NOMO-1 (cell line): ENCODE measurements at regions not wholly inside any gene's neighbourhood (a gene's known extent, or its start where the extent isn't known, plus 50 kb on each side); places are given as distances from the start of the nearest gene placed in this dataset.
A peak's percentile ranks its signal among the peaks of the same experiment; 100 is the strongest.
"Not testable (repeated sequence)": the region's sequence is repeated elsewhere in the genome, so short reads cannot be mapped to it uniquely, and the experiment has no call there.

Experiments used
- DNase-seq, 2 experiments: peaks; one replicate each; lab custom pipeline; 2025; ENCODE audit not compliant: unreplicated experiment in 2 of 2; lab: John Stamatoyannopoulos, UW

DNA sequence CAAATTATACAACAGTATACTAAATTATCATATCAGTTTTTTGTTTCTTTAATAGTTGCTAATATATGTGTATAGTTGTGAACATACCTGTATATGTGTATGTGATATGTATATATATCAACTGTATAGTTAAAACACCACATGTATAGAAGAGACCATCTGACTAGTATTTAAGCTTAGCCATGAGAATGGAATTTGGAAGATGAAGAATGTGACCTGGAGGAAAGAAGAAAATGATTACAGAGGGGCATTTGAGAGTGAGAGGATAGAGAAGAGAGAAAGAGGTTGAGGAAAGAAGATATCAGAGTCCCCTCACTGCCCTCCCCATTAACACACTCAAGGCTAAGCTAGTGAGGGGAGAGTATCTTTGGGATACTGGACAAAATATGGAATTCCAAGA lies 335.9 kb downstream of the BCKDHB start:
- DNase-seq, result no peak

DNA sequence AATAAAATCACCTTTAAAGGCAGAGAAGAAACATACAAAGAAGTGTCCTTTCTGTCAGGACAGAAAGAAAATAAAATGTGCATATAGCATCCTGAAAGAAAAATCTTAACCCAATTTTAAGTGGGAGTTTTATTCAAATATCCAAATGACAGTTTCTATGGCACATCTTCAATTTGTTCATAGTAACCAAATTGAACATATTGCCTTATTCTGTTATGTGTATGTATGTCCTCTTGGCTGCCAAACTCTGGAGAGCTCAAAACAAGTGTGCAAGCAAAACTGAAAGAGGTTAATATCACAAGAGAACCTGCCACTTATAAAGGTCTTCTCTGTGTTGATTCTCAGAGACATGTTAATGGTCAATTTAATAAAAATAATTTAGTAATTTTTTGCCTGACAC lies 334.7 kb downstream of the BCKDHB start:
- no peak for DNase-seq

DNA sequence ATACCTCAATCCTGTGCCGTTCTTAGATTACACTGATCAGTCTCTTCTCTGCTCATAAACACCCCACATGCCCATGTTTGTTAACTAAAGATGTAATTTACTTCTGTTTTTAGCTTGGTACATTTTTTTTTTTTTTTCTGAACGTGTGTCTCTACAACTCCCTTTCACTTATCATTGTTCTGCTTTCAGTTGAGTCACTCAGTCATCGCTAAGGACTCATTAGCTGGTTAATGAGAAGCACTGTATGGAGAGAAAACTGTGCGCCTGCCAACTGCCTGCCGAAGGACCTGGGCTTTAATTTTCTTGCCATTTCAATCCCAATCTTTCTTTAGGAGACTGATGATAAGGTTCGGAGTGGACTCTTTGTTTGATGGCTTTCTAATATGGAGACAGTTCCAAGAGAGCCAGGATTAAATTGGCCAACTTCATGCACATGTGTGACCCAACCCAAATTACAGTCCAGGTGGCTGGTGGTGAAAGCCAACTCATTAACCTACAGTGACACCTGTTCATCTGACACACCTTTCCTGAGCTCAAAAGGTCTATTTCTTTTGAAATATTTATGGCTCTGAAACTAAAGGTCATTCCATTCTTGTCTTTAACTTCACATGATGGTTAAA lies 334.1 kb downstream of the BCKDHB start:
- no peak for DNase-seq

- DNase-seq, result no peak
Measured at GRCh38 chr6:80439721-80440470, 333.4 kb downstream of the BCKDHB start.

GRCh38 chr6:80438772-80439171 lies 332.3 kb downstream of the BCKDHB start:
- no peak for DNase-seq

- no peak for DNase-seq
Measured at GRCh38 chr6:80437801-80438200, 331.3 kb downstream of the BCKDHB start.

DNA sequence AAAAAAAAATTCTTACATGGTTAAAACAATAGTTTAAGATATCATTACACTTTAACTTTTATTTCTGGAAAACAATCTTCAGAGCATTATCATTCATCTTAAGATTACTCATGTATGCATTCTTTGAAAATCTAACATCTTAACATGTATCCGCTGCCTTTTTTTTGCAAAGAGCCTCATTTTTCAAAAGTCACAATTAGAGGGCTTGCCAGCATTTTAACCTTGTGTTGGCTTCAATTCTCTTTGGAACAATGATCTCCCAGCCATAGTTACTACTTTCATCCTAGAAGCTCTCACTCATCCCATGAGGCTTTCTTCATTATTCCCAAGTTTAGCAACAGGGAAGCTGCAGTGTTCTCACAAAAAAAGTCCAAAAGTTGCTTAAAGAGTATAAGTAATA lies 330.8 kb downstream of the BCKDHB start:
- DNase-seq, result no peak

DNA sequence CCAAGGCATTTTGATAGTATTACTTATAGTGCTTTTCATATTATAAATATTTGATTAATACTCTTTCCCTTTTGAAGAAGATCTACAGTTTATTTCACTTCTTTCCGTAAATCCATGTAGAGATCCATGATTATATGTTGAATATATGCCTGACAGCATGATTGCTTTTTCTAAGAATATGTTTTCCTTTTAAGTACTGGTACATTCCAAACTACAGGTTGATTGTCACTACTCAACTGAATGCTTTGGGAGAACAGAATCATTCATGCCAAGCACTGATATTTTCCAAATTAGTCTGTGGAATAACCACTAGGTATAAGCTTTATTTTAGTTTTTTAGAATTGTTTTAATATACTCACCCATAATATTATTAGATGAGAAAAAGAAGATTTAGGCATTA lies 330.2 kb downstream of the BCKDHB start:
- DNase-seq, result no peak

DNA sequence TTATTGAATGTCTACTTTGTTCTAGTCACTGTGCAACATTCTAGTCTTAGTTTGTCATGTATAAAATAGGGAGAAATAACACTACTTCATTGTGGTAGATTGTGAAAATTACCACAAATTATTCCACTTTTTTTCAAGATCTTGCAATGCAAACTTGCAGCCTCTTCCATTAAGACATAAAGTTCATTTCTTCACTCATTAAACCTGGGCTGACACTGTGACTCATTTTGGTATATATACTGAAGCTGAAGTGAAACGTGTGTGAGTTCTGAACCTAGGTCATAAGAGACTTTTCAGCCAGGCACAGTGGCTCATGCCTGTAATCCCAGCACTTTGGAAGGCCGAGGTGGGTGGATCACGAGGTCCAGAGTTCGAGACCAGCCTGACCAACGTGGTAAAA lies 329.0 kb downstream of the BCKDHB start:
- DNase-seq, result no peak

GRCh38 chr6:80434691-80435350 lies 328.4 kb downstream of the BCKDHB start:
- no peak for DNase-seq

- DNase-seq, result no peak
Measured at GRCh38 chr6:80433673-80434025, 327.2 kb downstream of the BCKDHB start.

DNA sequence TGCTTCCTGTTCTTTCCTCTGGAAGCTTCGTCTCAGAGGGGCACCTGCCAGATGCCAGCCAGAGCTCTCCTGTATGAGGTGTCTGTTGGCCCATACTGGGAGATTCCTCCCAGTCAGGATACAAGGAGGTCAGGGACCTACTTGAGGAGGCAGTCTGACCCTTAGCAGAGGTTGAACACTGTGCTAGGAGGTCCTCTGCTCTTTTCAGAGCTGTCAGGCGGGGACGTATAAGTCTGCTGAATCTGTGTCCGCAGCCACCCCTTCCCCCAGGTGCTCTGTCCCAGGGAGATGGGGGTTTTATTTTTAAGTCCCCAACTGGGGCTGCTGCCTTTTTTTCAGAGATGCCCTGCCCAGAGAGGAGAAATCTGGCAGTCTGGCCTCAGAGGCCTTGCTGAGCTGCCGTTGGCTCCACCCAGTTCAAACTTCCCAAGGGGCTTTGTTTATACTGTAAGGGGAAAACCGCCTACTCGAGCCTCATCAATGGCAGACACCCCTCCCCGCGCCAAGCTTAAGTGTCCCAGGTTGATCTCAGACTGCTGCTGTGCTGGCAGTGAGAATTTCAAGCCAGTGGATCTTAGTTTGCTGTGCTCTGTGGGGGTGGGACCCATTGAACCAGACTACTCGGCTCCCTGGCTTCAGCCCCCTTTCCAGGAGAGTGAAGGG lies 326.7 kb downstream of the BCKDHB start:
- no peak for DNase-seq

- DNase-seq, result no peak
Measured at GRCh38 chr6:80425089-80425823, 318.8 kb downstream of the BCKDHB start.

- DNase-seq, result no peak
Measured at GRCh38 chr6:80411486-80411885, 305.0 kb downstream of the BCKDHB start.

GRCh38 chr6:80407976-80408375 lies 301.5 kb downstream of the BCKDHB start:
- not testable (repeated sequence) for DNase-seq

DNA sequence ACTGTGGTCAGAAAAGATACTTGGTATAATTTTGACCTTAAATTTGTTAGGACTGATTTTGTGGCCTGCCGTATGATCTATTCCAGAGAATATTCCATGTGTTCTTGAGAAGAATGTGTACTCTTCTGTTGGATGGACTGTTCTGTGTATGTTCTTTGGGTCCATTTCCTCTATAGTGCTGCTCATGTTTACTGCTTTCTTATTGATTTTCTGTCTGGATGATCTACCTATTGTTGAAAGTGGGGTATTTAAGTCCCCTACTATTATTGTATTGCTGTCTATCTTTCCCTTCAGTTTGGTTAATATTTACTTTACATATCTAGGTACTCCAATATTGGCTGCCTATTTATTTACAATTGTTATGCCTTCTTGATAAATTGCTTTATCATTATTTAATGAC lies 298.4 kb downstream of the BCKDHB start:
- DNase-seq, result no peak

DNA sequence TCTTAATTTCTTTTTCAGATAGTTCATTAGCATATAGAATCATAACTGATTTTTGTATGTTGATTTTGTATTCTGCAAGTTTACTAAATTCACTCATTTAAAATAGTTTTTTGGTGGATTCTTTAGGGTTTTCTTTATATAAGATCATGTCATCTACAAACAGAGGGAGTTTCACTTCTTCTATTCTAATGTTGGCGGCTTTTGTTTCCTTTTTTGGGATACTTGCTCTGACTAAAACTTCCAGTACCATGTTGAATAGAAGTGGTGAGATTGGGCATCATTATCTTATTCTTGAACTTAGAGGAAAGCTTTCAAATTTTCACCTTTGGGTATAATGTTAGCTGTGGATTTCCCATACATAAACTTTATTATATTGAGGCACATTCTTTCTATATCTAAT lies 296.9 kb downstream of the BCKDHB start:
- DNase-seq, result peak; percentile 0 to 42

DNA sequence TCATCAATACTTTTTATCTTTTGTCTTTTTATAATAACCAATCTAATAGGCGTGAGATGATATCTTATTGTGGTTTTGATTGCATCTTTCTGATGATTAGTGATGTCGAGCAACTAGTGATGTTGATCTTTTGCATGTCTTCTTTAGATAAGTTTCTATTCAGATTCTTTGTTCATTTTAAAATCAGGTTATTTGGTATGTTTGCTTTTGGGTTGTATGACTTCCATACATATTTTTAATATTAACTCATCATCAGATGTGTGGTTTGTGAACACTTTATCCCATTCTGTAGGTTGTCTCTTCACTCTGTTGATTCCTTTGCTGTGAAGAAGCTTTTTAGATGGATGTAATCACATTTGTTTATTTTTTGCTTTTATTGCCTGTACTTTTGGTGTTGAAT lies 295.8 kb downstream of the BCKDHB start:
- DNase-seq, result no peak
